HG02970 (cell line): ENCODE measurements at regions not wholly inside any gene's neighbourhood (a gene's known extent, or its start where the extent isn't known, plus 50 kb on each side); places are given as distances from the start of the nearest gene placed in this dataset.
"Not testable (repeated sequence)": the region's sequence is repeated elsewhere in the genome, so short reads cannot be mapped to it uniquely, and the experiment has no call there.

Experiments used
- ATAC-seq: cut with Tn5 transposase; IDR thresholded peaks from one replicate; pipeline ENCODE4 v1.9.1; 2021; ENCODE audit warnings: mild to moderate bottlenecking, moderate library complexity, moderate number of reproducible peaks; ENCODE audit not compliant: unreplicated experiment, low FRiP score

DNA sequence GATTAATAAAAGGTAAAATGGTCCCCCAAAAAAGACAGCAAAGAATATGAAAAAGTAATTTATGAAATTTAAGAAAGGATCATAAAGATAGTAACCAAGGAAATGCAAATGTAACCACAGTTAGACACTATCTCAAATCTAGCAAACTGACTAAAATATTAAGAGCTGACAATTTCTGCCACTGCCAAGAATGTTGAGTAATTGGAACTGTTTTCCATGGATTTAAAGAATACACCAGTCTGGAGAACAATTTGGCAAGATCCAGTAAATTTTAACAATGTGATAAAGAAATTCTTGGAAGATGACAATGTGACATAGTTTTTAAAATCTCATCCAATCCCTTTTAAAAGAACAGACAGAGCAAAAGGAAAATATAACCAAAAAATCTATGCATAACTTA lies 798.0 kb upstream of the MGAT4C start:
- no peak for ATAC-seq

GRCh38 chr12:87051621-87052020 lies 795.4 kb upstream of the MGAT4C start:
- ATAC-seq: no peak

DNA sequence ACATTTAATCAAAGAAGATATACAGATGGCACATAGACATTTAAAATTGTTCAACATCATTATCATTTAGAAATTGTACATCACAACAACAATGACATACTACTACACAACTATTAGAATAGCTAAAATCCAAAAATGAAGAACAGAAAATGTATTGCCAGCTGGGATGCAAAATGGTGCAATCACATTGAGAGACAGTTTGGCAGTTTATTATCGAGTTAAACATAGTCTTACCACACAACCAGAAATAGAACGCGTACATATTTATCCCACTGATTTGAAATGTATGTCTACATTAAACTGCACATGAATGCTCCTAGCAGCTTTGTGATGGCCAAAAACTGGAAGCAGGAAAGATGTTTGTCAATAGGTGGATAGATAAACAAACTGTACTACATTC lies 791.5 kb upstream of the MGAT4C start:
- ATAC-seq: no peak

DNA sequence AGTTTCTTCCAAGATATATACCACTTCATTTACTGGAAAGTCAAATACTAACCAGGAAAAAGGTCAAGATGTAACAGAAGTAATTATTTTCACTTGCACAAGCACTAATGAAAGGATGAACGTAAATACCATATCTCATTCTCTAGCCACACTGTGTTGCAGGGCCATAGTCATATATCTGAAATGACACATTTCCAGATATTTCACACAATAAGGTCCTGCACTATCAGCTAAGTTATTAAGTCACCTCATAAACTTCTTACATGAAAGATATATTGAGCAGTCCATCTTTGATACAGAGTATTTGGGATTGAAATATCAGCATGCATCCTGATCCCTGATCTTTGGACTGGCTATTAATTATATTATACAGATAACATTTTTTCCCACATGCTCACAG lies 783.3 kb upstream of the MGAT4C start:
- no peak for ATAC-seq

GRCh38 chr12:87038098-87038497 lies 781.9 kb upstream of the MGAT4C start:
- ATAC-seq: no peak

GRCh38 chr12:87025976-87026375 lies 769.8 kb upstream of the MGAT4C start:
- ATAC-seq: no peak

- no peak for ATAC-seq
Measured at GRCh38 chr12:87021400-87021799, 765.2 kb upstream of the MGAT4C start.

- no peak for ATAC-seq
Measured at GRCh38 chr12:87020071-87020470, 763.9 kb upstream of the MGAT4C start.

DNA sequence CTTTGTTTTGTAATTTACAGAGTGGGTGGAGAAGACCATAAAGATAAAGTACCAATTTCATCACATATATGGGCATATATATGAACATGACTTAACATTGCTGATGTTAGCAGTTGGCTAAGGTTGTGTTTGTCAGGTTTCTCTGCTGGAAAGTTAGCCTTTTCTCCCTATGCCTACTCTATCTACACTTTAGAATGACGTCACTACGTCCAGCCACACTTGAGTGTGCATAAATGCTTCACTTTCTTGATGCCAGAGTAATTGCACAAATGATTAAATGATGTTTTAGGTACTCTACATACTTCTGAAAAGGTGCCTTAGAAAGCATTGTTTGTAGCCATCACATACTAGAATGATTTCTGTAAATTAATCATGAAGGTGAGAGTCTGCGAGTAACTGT lies 759.2 kb upstream of the MGAT4C start:
- no peak for ATAC-seq

DNA sequence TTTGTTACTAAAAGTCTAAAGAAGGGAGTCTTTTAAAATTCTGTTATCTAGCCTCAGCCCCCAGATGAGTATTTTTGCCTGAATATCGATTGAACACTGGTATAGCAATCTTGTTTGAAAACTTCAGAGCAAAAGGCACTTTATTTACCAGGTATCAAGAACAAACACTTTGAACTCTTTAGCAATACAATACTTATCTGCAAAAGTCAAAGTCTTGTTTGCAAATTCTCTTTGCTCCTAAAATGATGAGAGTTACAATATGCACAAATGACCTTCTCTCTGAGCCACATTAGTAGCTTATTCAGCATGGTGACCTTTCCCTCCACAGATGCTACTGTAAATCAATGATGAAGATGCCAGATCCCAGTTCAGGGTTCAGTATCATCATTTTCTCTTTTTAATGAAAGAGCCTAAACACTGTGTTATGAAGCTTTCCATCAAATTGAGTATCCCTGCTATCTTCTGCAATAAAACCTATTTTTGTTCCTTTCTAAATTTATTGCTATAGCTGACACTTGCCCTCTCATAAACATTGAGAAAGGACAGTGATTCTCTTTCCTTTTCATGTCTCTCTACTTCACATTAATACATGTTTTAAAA lies 752.7 kb upstream of the MGAT4C start:
- no peak for ATAC-seq

GRCh38 chr12:87001102-87001501 lies 744.9 kb upstream of the MGAT4C start:
- no peak for ATAC-seq

GRCh38 chr12:86985298-86985697 lies 729.1 kb upstream of the MGAT4C start:
- ATAC-seq: no peak

- not testable (repeated sequence) for ATAC-seq
Measured at GRCh38 chr12:86970595-86970994, 714.4 kb upstream of the MGAT4C start.

GRCh38 chr12:86959766-86960458 lies 703.7 kb upstream of the MGAT4C start:
- ATAC-seq: no peak

GRCh38 chr12:86950444-86950843 lies 694.3 kb upstream of the MGAT4C start:
- no peak for ATAC-seq

GRCh38 chr12:86950043-86950442 lies 693.9 kb upstream of the MGAT4C start:
- ATAC-seq: no peak

DNA sequence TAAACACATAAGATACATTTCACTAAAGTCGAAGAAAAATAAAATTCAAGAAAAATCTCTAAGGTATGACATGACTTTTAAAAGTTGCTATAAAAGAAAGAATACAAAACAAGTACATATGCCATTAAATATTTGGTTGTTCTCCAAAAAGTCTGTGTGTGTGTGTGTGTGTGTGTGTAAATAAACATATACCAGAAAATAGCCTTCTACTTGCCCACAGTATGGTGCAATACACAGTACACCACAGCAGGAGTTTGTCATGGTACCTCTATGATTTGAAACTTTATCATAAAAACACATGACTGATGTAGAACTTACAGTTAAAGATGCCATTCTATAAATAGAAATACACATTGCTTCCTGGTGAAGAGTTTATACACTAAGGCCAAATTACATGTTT lies 692.7 kb upstream of the MGAT4C start:
- ATAC-seq: no peak

GRCh38 chr12:86945685-86946196 lies 689.5 kb upstream of the MGAT4C start:
- ATAC-seq: no peak

- not testable (repeated sequence) for ATAC-seq
Measured at GRCh38 chr12:86944197-86944819, 688.1 kb upstream of the MGAT4C start.

- no peak for ATAC-seq
Measured at GRCh38 chr12:86931714-86932113, 675.5 kb upstream of the MGAT4C start.

DNA sequence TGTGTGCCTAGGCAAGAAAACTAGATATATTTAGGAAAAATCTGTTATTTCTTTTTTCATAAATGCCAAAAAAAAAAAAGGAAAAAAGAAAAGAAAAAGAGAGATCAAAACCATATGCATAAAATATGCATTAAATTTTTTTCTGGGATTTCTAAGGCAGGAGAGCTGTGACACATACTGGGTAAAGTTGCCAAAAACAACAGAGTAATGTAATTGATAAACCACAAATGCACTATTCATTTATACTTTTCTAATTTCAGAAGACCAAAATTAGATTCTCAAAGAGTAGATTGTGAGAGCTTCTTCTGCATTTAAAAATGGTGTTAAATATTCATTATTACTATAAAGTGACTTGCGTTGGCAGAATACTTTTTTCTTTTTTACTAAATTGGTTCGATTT lies 673.8 kb upstream of the MGAT4C start:
- ATAC-seq: no peak

DNA sequence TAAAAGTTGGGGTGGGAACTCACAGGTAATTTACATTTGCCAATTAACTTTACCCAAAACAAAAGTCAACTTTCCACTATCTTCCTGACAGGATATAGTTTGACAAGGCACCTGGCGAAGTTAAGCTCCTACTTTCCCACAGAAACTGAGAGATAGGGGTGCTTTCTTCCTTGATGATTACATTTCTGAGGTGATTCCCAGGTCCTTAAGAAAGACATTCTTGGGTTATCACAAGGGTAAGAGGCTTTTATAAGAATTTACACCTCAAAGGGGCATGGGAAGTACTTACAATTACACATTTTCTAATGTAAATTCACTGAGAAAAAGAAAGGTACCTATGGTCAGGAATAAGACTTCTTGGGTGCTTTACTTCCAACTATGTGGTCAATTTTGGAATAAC lies 660.9 kb upstream of the MGAT4C start:
- no peak for ATAC-seq
